OCI-LY1 (cell line): ENCODE measurements at regions not wholly inside any gene's neighbourhood (a gene's known extent, or its start where the extent isn't known, plus 50 kb on each side); places are given as distances from the start of the nearest gene placed in this dataset.

ENCODE experiments used
- H2AFZ ChIP-seq: fragments of 200-600 bp; sonication (generic), shearing (Covaris generic); 2 replicates; pipeline ENCODE4 v1.6.0; 2014; ENCODE audit warnings: antibody characterized with exemption, mild to moderate bottlenecking, low read length
- H3F3A ChIP-seq: fragments of 200-600 bp; sonication (generic), shearing (Covaris generic); 2 replicates; pipeline ENCODE4 v1.6.0; 2014; ENCODE audit warnings: mild to moderate bottlenecking, antibody characterized with exemption, low read length, moderate library complexity; ENCODE audit not compliant: insufficient read depth
- H3K27ac ChIP-seq: fragments of 200-600 bp; sonication (generic); 2 replicates; pipeline ENCODE4 v1.5.1; 2014; ENCODE audit warnings: low read length, mixed run types, mild to moderate bottlenecking, low read depth; ENCODE audit not compliant: poor library complexity, severe bottlenecking
- H3K27me3 ChIP-seq: fragments of 200-600 bp; sonication (generic); 2 replicates; pipeline ENCODE4 v1.6.0; 2014; ENCODE audit warnings: antibody characterized with exemption, mild to moderate bottlenecking, low read length, moderate library complexity; ENCODE audit not compliant: insufficient read depth
- H3K36me3 ChIP-seq: fragments of 200-600 bp; sonication (generic); 2 replicates; pipeline ENCODE4 v1.6.1; 2014; ENCODE audit warnings: mild to moderate bottlenecking, antibody characterized with exemption, low read length, moderate library complexity, mixed read lengths; ENCODE audit not compliant: insufficient read depth
- H3K4me1 ChIP-seq: fragments of 200-600 bp; sonication (generic); 2 replicates; pipeline ENCODE4 v1.5.1; 2014; ENCODE audit warnings: mild to moderate bottlenecking, low read length, moderate library complexity; ENCODE audit not compliant: insufficient read depth, severe bottlenecking
- H3K4me2 ChIP-seq: fragments of 200-600 bp; sonication (generic), shearing (Covaris generic); 2 replicates; pipeline ENCODE4 v1.6.1; 2014; ENCODE audit warnings: low read length
- H3K4me3 ChIP-seq: fragments of 200-600 bp; sonication (generic); 2 replicates; pipeline ENCODE4 v1.5.1; 2014; ENCODE audit warnings: low read length, low read depth, mild to moderate bottlenecking, mixed read lengths; ENCODE audit not compliant: poor library complexity, severe bottlenecking
- H3K79me2 ChIP-seq: fragments of 200-600 bp; shearing (Covaris generic); 2 replicates; pipeline ENCODE4 v1.6.1; 2016; ENCODE audit warnings: mixed run types, low read length, mixed read lengths; ENCODE audit not compliant: insufficient read depth
- H3K9ac ChIP-seq: fragments of 200-600 bp; sonication (generic), shearing (Covaris generic); 2 replicates; pipeline ENCODE4 v1.6.1; 2014; ENCODE audit warnings: mild to moderate bottlenecking, low read length, mixed read lengths
- H3K9me2 ChIP-seq: fragments of 200-600 bp; sonication (generic), shearing (Covaris generic); 2 replicates; pipeline ENCODE4 v1.6.1; 2014; ENCODE audit warnings: low read depth, mild to moderate bottlenecking, low read length, mixed read lengths
- H3K9me3 ChIP-seq: fragments of 200-600 bp; shearing (Covaris generic); 2 replicates; pipeline ENCODE4 v1.6.1; 2014; ENCODE audit warnings: low read length, mixed read lengths
- H4K20me1 ChIP-seq: fragments of 200-600 bp; sonication (generic), shearing (Covaris generic); 2 replicates; pipeline ENCODE4 v1.6.0; 2016; ENCODE audit warnings: mild to moderate bottlenecking, low read length; ENCODE audit not compliant: insufficient read depth
- CTCF ChIP-seq: fragments of 200-600 bp; sonication (generic), shearing (Covaris generic); IDR thresholded peaks from 2 replicates; pipeline ENCODE4 v1.5.1; 2017; ENCODE audit warnings: mild to moderate bottlenecking, antibody characterized with exemption, low read length, moderate library complexity, mixed read lengths
- EZH2 ChIP-seq: fragments of 200-600 bp; sonication (generic), shearing (Covaris generic); IDR thresholded peaks from 2 replicates; pipeline ENCODE4 v1.8.0; 2017; ENCODE audit warnings: borderline replicate concordance, mixed run types, mild to moderate bottlenecking, antibody characterized with exemption, low read length, moderate library complexity, mixed read lengths

GRCh38 chr9:91027005-91027404, 225.4 kb downstream of the SYK start:
- Histone ChIP-seq H3K36me3 (no peaks in the 10 kb centered on the region), H3K9ac (no peak overlapping the region), H3K79me2 (no peaks in the 10 kb centered on the region), H3K4me1 (no peaks in the 10 kb centered on the region), H3F3A (no peaks in the 10 kb centered on the region), H3K9me2 (no peaks in the 10 kb centered on the region), H3K9me3 (no peaks in the 10 kb centered on the region), H3K27me3 (no peaks in the 10 kb centered on the region; the same call in 1 of the 2 replicates), H3K27ac (no peak overlapping the region), H3K4me2 (no peak overlapping the region), H3K4me3 (no peak overlapping the region), H2AFZ (no peak overlapping the region), H4K20me1 (no peaks in the 10 kb centered on the region)
- no peak for TF ChIP-seq CTCF
- no peak for TF ChIP-seq EZH2

GRCh38 chr9:91028166-91028827, 226.7 kb downstream of the SYK start:
- Histone ChIP-seq H3K27ac (no peak overlapping the region), H3K9me2 (no peaks in the 10 kb centered on the region)
- no peak for TF ChIP-seq EZH2
- no peak for TF ChIP-seq CTCF

GRCh38 chr9:91029650-91030361, 228.2 kb downstream of the SYK start:
- no peaks in the 10 kb centered on the region for H3K4me1 ChIP-seq
- no peak overlapping the region for H3K27ac ChIP-seq
- H3K4me3 ChIP-seq, result no peak overlapping the region
- H3K9me2 ChIP-seq, result no peaks in the 10 kb centered on the region
- H2AFZ ChIP-seq, result no peak overlapping the region
- TF ChIP-seq EZH2 (no peak), CTCF (no peak)
- no peaks in the 10 kb centered on the region for H4K20me1 ChIP-seq
- H3K27me3 ChIP-seq, result no peaks in the 10 kb centered on the region; the same call in 1 of the 2 replicates
- H3K9ac ChIP-seq, result no peak overlapping the region
- no peaks in the 10 kb centered on the region for H3K79me2 ChIP-seq
- H3F3A ChIP-seq, result no peaks in the 10 kb centered on the region
- H3K9me3 ChIP-seq, result no peaks in the 10 kb centered on the region
- H3K4me2 ChIP-seq, result no peak overlapping the region
- no peaks in the 10 kb centered on the region for H3K36me3 ChIP-seq

More at GRCh38 chr9:91028166-91028827, 226.7 kb downstream of the SYK start:
- no peaks in the 10 kb centered on the region; the same call in 1 of the 2 replicates for H3K27me3 ChIP-seq
- H3K36me3 ChIP-seq, result no peaks in the 10 kb centered on the region
- H4K20me1 ChIP-seq, result no peaks in the 10 kb centered on the region
- H2AFZ ChIP-seq, result no peak overlapping the region
- H3K79me2 ChIP-seq, result no peaks in the 10 kb centered on the region
- no peaks in the 10 kb centered on the region for H3K9me3 ChIP-seq
- H3K9ac ChIP-seq, result no peak overlapping the region
- H3F3A ChIP-seq, result no peaks in the 10 kb centered on the region
- H3K4me1 ChIP-seq, result no peaks in the 10 kb centered on the region
- no peak overlapping the region for H3K4me3 ChIP-seq
- no peak overlapping the region for H3K4me2 ChIP-seq
